ENCODE measurements at regions not wholly inside any gene's neighbourhood (a gene's known extent, or its start where the extent isn't known, plus 50 kb on each side); places are given as distances from the start of the nearest gene placed in this dataset.

- H3K9me3 ChIP-seq = no peaks in the 10 kb centered on the region
- no peak overlapping the region for H3K27ac Mint-ChIP-seq
- peaks cover 30 to 48% (median 35%) of the 10 kb centered on the region in 3 donors for H3K4me1 Mint-ChIP-seq
- CTCF ChIA-PET = no interaction called here
- no peaks in the 10 kb centered on the region for H3K27me3 Mint-ChIP-seq
- no peaks in the 10 kb centered on the region for H3K27me3 ChIP-seq (replicated peaks in 1 of 2; ENCODE audit: control insufficient read depth in 2 of 2, extremely low read depth in 1 of 2, insufficient read depth in 2 of 2, low read length in 1 of 2)
- H3K36me3 Mint-ChIP-seq = no peaks in the 10 kb centered on the region
- peak in 3 of 4 experiments; percentile 30 to 48 (median 32) for ATAC-seq (replicated peaks in 1 of 4)
- peak in 2 of 35 experiments; percentile 3 to 12 for DNase-seq
- H3K36me3 ChIP-seq (ENCODE audit: control insufficient read depth in 2 of 2, extremely low read depth in 1 of 2, insufficient read depth in 1 of 2, low read length in 1 of 2) = no peaks in the 10 kb centered on the region
- H3K4me3 Mint-ChIP-seq = no peak overlapping the region
- no peaks in the 10 kb centered on the region for H3K9me3 Mint-ChIP-seq
- POLR2A ChIA-PET = no interaction called here
- peaks cover 7% of the 10 kb centered on the region in 2 experiments for H3K4me1 ChIP-seq (ENCODE audit: control insufficient read depth in 1 of 2, extremely low read depth in 1 of 2, insufficient read depth in 2 of 2, low read length in 2 of 2)
- no peak overlapping the region for H3K4me3 ChIP-seq (ENCODE audit: control insufficient read depth in 1 of 2, extremely low read depth in 1 of 2, low read length in 1 of 2)
- WGBS (ENCODE audit: insufficient coverage) = no CpG with 5 or more reads among the region's 6 CpGs
- H3K27ac ChIP-seq (ENCODE audit: low read length) = no peak overlapping the region
Observed at GRCh38 chr14:98408713-98409112, 863.3 kb downstream of the BCL11B start.

DNA sequence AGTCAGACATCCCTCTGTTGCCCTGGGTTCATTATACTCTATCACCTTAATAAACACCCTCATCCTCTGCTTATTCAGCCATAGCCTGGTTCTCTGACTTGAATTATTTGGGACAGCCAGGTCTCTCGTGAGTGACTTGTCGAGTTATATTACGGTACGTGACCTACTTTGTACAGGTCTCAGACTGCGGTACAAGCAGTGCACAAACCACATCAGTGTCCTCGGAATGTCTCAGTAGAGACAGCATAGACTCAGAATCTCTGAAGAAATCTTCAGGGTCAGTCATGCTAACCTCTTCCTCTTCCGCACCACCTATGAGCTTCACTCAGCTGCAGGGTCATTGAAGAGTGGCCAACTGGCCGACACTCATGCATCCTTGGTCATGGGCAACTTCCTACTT, 860.8 kb downstream of the BCL11B start:
- ChIA-PET POLR2A (no interaction called here), CTCF (interaction anchor here in 1 of 2 donors (0.6 kb wide), 1 partner anchor 11 kb away, joined by 3 read pairs; no protein-coding TSS in a partner anchor)
- Mint-ChIP-seq H3K4me3 (no peak overlapping the region), H3K36me3 (no peaks in the 10 kb centered on the region), H3K4me1 (peaks cover 15 to 32% (median 16%) of the 10 kb centered on the region in 3 donors), H3K9me3 (no peaks in the 10 kb centered on the region), H3K27me3 (no peaks in the 10 kb centered on the region), H3K27ac (no peak overlapping the region)
- WGBS (ENCODE audit: insufficient coverage) = 77% methylated on average over 8 of the region's 8 CpGs
- Histone ChIP-seq H3K4me1 (ENCODE audit: control insufficient read depth in 1 of 2, extremely low read depth in 1 of 2, insufficient read depth in 2 of 2, low read length in 2 of 2) (peaks cover 0 to 3% of the 10 kb centered on the region in 2 experiments), H3K9me3 (no peaks in the 10 kb centered on the region), H3K27me3 (replicated peaks in 1 of 2; ENCODE audit: control insufficient read depth in 2 of 2, extremely low read depth in 1 of 2, insufficient read depth in 2 of 2, low read length in 1 of 2) (no peaks in the 10 kb centered on the region), H3K4me3 (ENCODE audit: control insufficient read depth in 1 of 2, extremely low read depth in 1 of 2, low read length in 1 of 2) (no peak overlapping the region), H3K27ac (ENCODE audit: low read length) (no peak overlapping the region), H3K36me3 (ENCODE audit: control insufficient read depth in 2 of 2, extremely low read depth in 1 of 2, insufficient read depth in 1 of 2, low read length in 1 of 2) (no peaks in the 10 kb centered on the region)
- no peak for DNase-seq
- ATAC-seq (replicated peaks in 1 of 4) = peak in 3 of 4 experiments; percentile 15 to 43 (median 37)

- no peak overlapping the region for H3K4me3 Mint-ChIP-seq
- ChIA-PET POLR2A (no interaction called here), CTCF (no interaction called here)
- H3K9me3 ChIP-seq = no peaks in the 10 kb centered on the region
- H3K27ac ChIP-seq (ENCODE audit: low read length) = no peak overlapping the region
- 100% methylated on average over 2 of the region's 2 CpGs for WGBS (ENCODE audit: insufficient coverage)
- H3K4me1 Mint-ChIP-seq = peaks cover 16 to 38% (median 22%) of the 10 kb centered on the region in 3 donors
- H3K27ac Mint-ChIP-seq = no peak overlapping the region
- H3K27me3 ChIP-seq (replicated peaks in 1 of 2; ENCODE audit: control insufficient read depth in 2 of 2, extremely low read depth in 1 of 2, insufficient read depth in 2 of 2, low read length in 1 of 2) = no peaks in the 10 kb centered on the region
- no peaks in the 10 kb centered on the region for H3K27me3 Mint-ChIP-seq
- peaks cover 0 to 3% of the 10 kb centered on the region in 2 experiments for H3K4me1 ChIP-seq (ENCODE audit: control insufficient read depth in 1 of 2, extremely low read depth in 1 of 2, insufficient read depth in 2 of 2, low read length in 2 of 2)
- no peaks in the 10 kb centered on the region for H3K9me3 Mint-ChIP-seq
- ATAC-seq (replicated peaks in 1 of 4) = no peak
- H3K36me3 ChIP-seq (ENCODE audit: control insufficient read depth in 2 of 2, extremely low read depth in 1 of 2, insufficient read depth in 1 of 2, low read length in 1 of 2) = no peaks in the 10 kb centered on the region
- H3K4me3 ChIP-seq (ENCODE audit: control insufficient read depth in 1 of 2, extremely low read depth in 1 of 2, low read length in 1 of 2) = no peak overlapping the region
- DNase-seq = no peak
- H3K36me3 Mint-ChIP-seq = no peaks in the 10 kb centered on the region
Observed at GRCh38 chr14:98412431-98412830, 859.6 kb downstream of the BCL11B start.

- ATAC-seq (replicated peaks in 1 of 4) (no peak), DNase-seq (no peak)
- Histone ChIP-seq H3K4me3 (ENCODE audit: control insufficient read depth in 1 of 2, extremely low read depth in 1 of 2, low read length in 1 of 2) (no peak overlapping the region), H3K4me1 (ENCODE audit: control insufficient read depth in 1 of 2, extremely low read depth in 1 of 2, insufficient read depth in 2 of 2, low read length in 2 of 2) (no peaks in the 10 kb centered on the region), H3K9me3 (no peaks in the 10 kb centered on the region), H3K27me3 (replicated peaks in 1 of 2; ENCODE audit: control insufficient read depth in 2 of 2, extremely low read depth in 1 of 2, insufficient read depth in 2 of 2, low read length in 1 of 2) (no peaks in the 10 kb centered on the region), H3K27ac (ENCODE audit: low read length) (no peak overlapping the region), H3K36me3 (ENCODE audit: control insufficient read depth in 2 of 2, extremely low read depth in 1 of 2, insufficient read depth in 1 of 2, low read length in 1 of 2) (no peaks in the 10 kb centered on the region)
- Mint-ChIP-seq H3K36me3 (no peaks in the 10 kb centered on the region), H3K9me3 (no peaks in the 10 kb centered on the region), H3K4me1 (peaks cover 7 to 38% (median 16%) of the 10 kb centered on the region in 3 donors), H3K4me3 (no peak overlapping the region), H3K27ac (no peak overlapping the region), H3K27me3 (no peaks in the 10 kb centered on the region)
- ChIA-PET POLR2A (interaction anchor here in 1 of 2 donors (0.7 kb wide), 1 partner anchor 542 kb away, joined by 3 read pairs; no protein-coding TSS in a partner anchor), CTCF (no interaction called here)
- 98% methylated on average over 6 of the region's 6 CpGs for WGBS (ENCODE audit: insufficient coverage)
Observed at GRCh38 chr14:98415766-98416165, 856.2 kb downstream of the BCL11B start.

GRCh38 chr14:98417001-98417400, 855.0 kb downstream of the BCL11B start:
- H3K9me3 ChIP-seq = no peaks in the 10 kb centered on the region
- ChIA-PET POLR2A (no interaction called here), CTCF (no interaction called here)
- peaks cover 2 to 32% (median 13%) of the 10 kb centered on the region in 3 donors for H3K4me1 Mint-ChIP-seq
- no peaks in the 10 kb centered on the region for H3K27me3 Mint-ChIP-seq
- H3K4me1 ChIP-seq (ENCODE audit: control insufficient read depth in 1 of 2, extremely low read depth in 1 of 2, insufficient read depth in 2 of 2, low read length in 2 of 2) = no peaks in the 10 kb centered on the region
- no peak overlapping the region for H3K4me3 Mint-ChIP-seq
- no peak for DNase-seq
- no peaks in the 10 kb centered on the region for H3K27me3 ChIP-seq (replicated peaks in 1 of 2; ENCODE audit: control insufficient read depth in 2 of 2, extremely low read depth in 1 of 2, insufficient read depth in 2 of 2, low read length in 1 of 2)
- no peak overlapping the region for H3K27ac ChIP-seq (ENCODE audit: low read length)
- no peaks in the 10 kb centered on the region for H3K9me3 Mint-ChIP-seq
- no peaks in the 10 kb centered on the region for H3K36me3 Mint-ChIP-seq
- no peak for ATAC-seq (replicated peaks in 1 of 4)
- whole genome bisulfite sequencing (ENCODE audit: insufficient coverage) = 95% methylated on average over 15 of the region's 15 CpGs
- no peaks in the 10 kb centered on the region for H3K36me3 ChIP-seq (ENCODE audit: control insufficient read depth in 2 of 2, extremely low read depth in 1 of 2, insufficient read depth in 1 of 2, low read length in 1 of 2)
- H3K27ac Mint-ChIP-seq = no peak overlapping the region
- no peak overlapping the region for H3K4me3 ChIP-seq (ENCODE audit: control insufficient read depth in 1 of 2, extremely low read depth in 1 of 2, low read length in 1 of 2)

DNA sequence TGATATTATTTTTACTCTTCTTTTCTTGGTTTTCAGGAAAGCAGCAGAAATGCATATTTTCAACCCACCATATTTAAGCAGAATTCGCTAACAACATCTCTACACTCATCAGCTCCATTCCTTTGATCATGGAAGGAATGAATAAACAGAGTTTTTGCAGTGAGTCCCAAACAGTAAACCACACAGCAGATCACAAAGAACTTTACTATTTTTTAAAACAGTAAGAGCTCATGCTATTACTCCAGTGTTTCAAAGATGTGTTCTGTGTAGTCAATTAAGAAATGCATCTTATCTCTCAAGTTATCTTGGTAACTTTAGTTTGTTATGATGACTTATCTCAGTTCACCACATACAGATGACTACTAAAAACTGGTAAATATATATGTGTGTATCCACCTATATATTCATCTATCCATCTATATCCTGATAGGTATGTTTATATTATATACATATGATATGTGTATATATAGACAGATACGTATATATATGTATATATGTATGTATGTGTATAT, 843.5 kb downstream of the BCL11B start:
- peaks cover 18 to 27% (median 21%) of the 10 kb centered on the region in 3 donors for H3K4me1 Mint-ChIP-seq
- no peaks in the 10 kb centered on the region for H3K36me3 Mint-ChIP-seq
- no peaks in the 10 kb centered on the region for H3K27me3 ChIP-seq (replicated peaks in 1 of 2; ENCODE audit: control insufficient read depth in 2 of 2, extremely low read depth in 1 of 2, insufficient read depth in 2 of 2, low read length in 1 of 2)
- no peak overlapping the region for H3K27ac Mint-ChIP-seq
- WGBS (ENCODE audit: insufficient coverage) = no CpG with 5 or more reads among the region's 2 CpGs
- H3K36me3 ChIP-seq (ENCODE audit: control insufficient read depth in 2 of 2, extremely low read depth in 1 of 2, insufficient read depth in 1 of 2, low read length in 1 of 2) = no peaks in the 10 kb centered on the region
- H3K9me3 Mint-ChIP-seq = no peaks in the 10 kb centered on the region
- no peak overlapping the region for H3K27ac ChIP-seq (ENCODE audit: low read length)
- ChIA-PET CTCF (no interaction called here), POLR2A (no interaction called here)
- H3K4me1 ChIP-seq (ENCODE audit: control insufficient read depth in 1 of 2, extremely low read depth in 1 of 2, insufficient read depth in 2 of 2, low read length in 2 of 2) = peaks cover 0 to 2% of the 10 kb centered on the region in 2 experiments
- ATAC-seq (replicated peaks in 1 of 4) (no peak), DNase-seq (no peak)
- H3K27me3 Mint-ChIP-seq = no peaks in the 10 kb centered on the region
- no peak overlapping the region for H3K4me3 Mint-ChIP-seq
- H3K9me3 ChIP-seq = no peaks in the 10 kb centered on the region
- no peak overlapping the region for H3K4me3 ChIP-seq (ENCODE audit: control insufficient read depth in 1 of 2, extremely low read depth in 1 of 2, low read length in 1 of 2)
